ENCODE measurements at regions not wholly inside any gene's neighbourhood (a gene's known extent, or its start where the extent isn't known, plus 50 kb on each side); places are given as distances from the start of the nearest gene placed in this dataset.

DNA sequence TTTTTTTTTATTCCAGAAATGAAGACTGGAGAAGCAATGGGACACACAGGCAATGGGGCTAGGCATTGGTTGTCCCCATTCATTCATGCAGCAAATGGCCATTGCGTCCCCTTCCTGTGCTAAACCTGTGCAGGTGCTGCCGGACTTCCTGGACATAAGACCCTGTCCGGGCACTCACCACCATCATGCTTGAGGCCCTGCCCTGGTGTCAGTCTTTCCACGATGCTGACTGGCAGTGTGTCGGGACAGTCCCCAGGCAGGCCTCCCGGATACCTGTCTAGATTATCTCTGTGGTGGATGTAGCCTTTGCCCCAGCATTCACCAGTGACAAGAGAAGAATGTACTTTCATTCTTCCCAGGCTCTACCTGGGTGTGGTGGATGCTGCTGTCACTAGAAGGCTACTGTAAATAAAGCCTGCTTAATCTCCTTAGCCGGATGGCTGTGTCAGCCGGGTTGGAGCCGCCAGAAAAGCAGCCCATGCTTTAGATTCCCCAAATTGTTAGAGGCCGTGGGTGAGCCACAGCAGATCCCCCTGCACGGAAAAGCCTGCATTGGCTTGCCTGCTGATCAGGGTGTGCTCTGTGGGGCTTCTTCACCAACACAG, 94.5 kb upstream of the PARP11 start:
- no peak overlapping the region for H3K4me3 ChIP-seq
- no peak overlapping the region for H3K4me3 Mint-ChIP-seq
- H2AFZ ChIP-seq: no peak overlapping the region
- no peak for ATAC-seq
- no peak for DNase-seq (ENCODE audit: low spot score)
- H3K27ac ChIP-seq (ENCODE audit: low read depth): no peak overlapping the region
- no peaks in the 10 kb centered on the region for H3K36me3 Mint-ChIP-seq (ENCODE audit: low read depth)
- no peaks in the 10 kb centered on the region for H4K20me1 ChIP-seq (replicated peaks; ENCODE audit: insufficient read depth)
- no peaks in the 10 kb centered on the region for H3K9me2 ChIP-seq (ENCODE audit: insufficient read depth)
- no peaks in the 10 kb centered on the region for H3K79me2 ChIP-seq (replicated peaks; ENCODE audit: insufficient read depth)
- H3F3A ChIP-seq (replicated peaks; ENCODE audit: low read depth): no peaks in the 10 kb centered on the region
- H3K27me3 Mint-ChIP-seq (ENCODE audit: insufficient read depth, low read depth, poor library complexity): peaks cover 6% of the 10 kb centered on the region
- TF ChIP-seq, protein P1, sequence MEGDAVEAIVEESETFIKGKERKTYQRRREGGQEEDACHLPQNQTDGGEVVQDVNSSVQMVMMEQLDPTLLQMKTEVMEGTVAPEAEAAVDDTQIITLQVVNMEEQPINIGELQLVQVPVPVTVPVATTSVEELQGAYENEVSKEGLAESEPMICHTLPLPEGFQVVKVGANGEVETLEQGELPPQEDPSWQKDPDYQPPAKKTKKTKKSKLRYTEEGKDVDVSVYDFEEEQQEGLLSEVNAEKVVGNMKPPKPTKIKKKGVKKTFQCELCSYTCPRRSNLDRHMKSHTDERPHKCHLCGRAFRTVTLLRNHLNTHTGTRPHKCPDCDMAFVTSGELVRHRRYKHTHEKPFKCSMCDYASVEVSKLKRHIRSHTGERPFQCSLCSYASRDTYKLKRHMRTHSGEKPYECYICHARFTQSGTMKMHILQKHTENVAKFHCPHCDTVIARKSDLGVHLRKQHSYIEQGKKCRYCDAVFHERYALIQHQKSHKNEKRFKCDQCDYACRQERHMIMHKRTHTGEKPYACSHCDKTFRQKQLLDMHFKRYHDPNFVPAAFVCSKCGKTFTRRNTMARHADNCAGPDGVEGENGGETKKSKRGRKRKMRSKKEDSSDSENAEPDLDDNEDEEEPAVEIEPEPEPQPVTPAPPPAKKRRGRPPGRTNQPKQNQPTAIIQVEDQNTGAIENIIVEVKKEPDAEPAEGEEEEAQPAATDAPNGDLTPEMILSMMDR (conservative IDR thresholded peaks at IDR 0.05; ENCODE audit: low read depth in 2 of 2): no peak
- TF ChIP-seq NANOG (IDR thresholded peaks at IDR 0.05; ENCODE audit: borderline replicate concordance): no peak
- TF ChIP-seq EZH2phosphoT487 (IDR thresholded peaks at IDR 0.05; ENCODE audit: unreplicated experiment): no peak
- no peak for TF ChIP-seq JUNB (IDR thresholded peaks at IDR 0.05; ENCODE audit: unreplicated experiment)
- TF ChIP-seq, protein P2, sequence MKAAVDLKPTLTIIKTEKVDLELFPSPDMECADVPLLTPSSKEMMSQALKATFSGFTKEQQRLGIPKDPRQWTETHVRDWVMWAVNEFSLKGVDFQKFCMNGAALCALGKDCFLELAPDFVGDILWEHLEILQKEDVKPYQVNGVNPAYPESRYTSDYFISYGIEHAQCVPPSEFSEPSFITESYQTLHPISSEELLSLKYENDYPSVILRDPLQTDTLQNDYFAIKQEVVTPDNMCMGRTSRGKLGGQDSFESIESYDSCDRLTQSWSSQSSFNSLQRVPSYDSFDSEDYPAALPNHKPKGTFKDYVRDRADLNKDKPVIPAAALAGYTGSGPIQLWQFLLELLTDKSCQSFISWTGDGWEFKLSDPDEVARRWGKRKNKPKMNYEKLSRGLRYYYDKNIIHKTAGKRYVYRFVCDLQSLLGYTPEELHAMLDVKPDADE (IDR thresholded peaks at IDR 0.05): no peak
- TF ChIP-seq ZNF331 (CRISPR knock-in tag; IDR thresholded peaks at IDR 0.05; ENCODE audit: low read depth): no peak
- TF ChIP-seq, protein P3, sequence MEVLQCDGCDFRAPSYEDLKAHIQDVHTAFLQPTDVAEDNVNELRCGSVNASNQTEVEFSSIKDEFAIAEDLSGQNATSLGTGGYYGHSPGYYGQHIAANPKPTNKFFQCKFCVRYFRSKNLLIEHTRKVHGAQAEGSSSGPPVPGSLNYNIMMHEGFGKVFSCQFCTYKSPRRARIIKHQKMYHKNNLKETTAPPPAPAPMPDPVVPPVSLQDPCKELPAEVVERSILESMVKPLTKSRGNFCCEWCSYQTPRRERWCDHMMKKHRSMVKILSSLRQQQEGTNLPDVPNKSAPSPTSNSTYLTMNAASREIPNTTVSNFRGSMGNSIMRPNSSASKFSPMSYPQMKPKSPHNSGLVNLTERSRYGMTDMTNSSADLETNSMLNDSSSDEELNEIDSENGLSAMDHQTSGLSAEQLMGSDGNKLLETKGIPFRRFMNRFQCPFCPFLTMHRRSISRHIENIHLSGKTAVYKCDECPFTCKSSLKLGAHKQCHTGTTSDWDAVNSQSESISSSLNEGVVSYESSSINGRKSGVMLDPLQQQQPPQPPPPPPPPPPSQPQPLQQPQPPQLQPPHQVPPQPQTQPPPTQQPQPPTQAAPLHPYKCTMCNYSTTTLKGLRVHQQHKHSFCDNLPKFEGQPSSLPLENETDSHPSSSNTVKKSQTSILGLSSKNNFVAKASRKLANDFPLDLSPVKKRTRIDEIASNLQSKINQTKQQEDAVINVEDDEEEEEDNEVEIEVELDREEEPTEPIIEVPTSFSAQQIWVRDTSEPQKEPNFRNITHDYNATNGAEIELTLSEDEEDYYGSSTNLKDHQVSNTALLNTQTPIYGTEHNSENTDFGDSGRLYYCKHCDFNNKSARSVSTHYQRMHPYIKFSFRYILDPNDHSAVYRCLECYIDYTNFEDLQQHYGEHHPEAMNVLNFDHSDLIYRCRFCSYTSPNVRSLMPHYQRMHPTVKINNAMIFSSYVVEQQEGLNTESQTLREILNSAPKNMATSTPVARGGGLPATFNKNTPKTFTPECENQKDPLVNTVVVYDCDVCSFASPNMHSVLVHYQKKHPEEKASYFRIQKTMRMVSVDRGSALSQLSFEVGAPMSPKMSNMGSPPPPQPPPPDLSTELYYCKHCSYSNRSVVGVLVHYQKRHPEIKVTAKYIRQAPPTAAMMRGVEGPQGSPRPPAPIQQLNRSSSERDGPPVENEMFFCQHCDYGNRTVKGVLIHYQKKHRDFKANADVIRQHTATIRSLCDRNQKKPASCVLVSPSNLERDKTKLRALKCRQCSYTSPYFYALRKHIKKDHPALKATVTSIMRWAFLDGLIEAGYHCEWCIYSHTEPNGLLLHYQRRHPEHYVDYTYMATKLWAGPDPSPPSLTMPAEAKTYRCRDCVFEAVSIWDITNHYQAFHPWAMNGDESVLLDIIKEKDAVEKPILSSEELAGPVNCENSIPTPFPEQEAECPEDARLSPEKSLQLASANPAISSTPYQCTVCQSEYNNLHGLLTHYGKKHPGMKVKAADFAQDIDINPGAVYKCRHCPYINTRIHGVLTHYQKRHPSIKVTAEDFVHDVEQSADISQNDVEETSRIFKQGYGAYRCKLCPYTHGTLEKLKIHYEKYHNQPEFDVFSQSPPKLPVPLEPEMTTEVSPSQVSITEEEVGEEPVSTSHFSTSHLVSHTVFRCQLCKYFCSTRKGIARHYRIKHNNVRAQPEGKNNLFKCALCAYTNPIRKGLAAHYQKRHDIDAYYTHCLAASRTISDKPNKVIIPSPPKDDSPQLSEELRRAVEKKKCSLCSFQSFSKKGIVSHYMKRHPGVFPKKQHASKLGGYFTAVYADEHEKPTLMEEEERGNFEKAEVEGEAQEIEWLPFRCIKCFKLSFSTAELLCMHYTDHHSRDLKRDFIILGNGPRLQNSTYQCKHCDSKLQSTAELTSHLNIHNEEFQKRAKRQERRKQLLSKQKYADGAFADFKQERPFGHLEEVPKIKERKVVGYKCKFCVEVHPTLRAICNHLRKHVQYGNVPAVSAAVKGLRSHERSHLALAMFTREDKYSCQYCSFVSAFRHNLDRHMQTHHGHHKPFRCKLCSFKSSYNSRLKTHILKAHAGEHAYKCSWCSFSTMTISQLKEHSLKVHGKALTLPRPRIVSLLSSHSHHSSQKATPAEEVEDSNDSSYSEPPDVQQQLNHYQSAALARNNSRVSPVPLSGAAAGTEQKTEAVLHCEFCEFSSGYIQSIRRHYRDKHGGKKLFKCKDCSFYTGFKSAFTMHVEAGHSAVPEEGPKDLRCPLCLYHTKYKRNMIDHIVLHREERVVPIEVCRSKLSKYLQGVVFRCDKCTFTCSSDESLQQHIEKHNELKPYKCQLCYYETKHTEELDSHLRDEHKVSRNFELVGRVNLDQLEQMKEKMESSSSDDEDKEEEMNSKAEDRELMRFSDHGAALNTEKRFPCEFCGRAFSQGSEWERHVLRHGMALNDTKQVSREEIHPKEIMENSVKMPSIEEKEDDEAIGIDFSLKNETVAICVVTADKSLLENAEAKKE (CRISPR knock-in tag; IDR thresholded peaks at IDR 0.05): no peak
- no peak for TF ChIP-seq POLR2AphosphoS5 (IDR thresholded peaks at IDR 0.05; ENCODE audit: low read depth)
- TF ChIP-seq, protein P4, sequence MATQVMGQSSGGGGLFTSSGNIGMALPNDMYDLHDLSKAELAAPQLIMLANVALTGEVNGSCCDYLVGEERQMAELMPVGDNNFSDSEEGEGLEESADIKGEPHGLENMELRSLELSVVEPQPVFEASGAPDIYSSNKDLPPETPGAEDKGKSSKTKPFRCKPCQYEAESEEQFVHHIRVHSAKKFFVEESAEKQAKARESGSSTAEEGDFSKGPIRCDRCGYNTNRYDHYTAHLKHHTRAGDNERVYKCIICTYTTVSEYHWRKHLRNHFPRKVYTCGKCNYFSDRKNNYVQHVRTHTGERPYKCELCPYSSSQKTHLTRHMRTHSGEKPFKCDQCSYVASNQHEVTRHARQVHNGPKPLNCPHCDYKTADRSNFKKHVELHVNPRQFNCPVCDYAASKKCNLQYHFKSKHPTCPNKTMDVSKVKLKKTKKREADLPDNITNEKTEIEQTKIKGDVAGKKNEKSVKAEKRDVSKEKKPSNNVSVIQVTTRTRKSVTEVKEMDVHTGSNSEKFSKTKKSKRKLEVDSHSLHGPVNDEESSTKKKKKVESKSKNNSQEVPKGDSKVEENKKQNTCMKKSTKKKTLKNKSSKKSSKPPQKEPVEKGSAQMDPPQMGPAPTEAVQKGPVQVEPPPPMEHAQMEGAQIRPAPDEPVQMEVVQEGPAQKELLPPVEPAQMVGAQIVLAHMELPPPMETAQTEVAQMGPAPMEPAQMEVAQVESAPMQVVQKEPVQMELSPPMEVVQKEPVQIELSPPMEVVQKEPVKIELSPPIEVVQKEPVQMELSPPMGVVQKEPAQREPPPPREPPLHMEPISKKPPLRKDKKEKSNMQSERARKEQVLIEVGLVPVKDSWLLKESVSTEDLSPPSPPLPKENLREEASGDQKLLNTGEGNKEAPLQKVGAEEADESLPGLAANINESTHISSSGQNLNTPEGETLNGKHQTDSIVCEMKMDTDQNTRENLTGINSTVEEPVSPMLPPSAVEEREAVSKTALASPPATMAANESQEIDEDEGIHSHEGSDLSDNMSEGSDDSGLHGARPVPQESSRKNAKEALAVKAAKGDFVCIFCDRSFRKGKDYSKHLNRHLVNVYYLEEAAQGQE (IDR thresholded peaks at IDR 0.05; ENCODE audit: unreplicated experiment): no peak
- TF ChIP-seq STAT1 (IDR thresholded peaks at IDR 0.05; ENCODE audit: unreplicated experiment): no peak
- TF ChIP-seq EZH2 (IDR thresholded peaks at IDR 0.05; ENCODE audit: low read depth, unreplicated experiment): no peak
- TF ChIP-seq ZNF114 (CRISPR knock-in tag; IDR thresholded peaks at IDR 0.05): no peak
- no peak for TF ChIP-seq CREB1 (CRISPR knock-in tag; IDR thresholded peaks at IDR 0.05; ENCODE audit: low read depth)
- no peaks in the 10 kb centered on the region for H3K36me3 ChIP-seq (ENCODE audit: insufficient read depth)
- H3K4me1 ChIP-seq (ENCODE audit: insufficient read depth): no peaks in the 10 kb centered on the region
- H3K4me2 ChIP-seq: no peak overlapping the region
- H3K9me3 Mint-ChIP-seq: no peaks in the 10 kb centered on the region
- H3K4me1 Mint-ChIP-seq: peaks cover 12% of the 10 kb centered on the region
- no peak overlapping the region for H3K27ac Mint-ChIP-seq
- H3K27me3 ChIP-seq (ENCODE audit: insufficient read depth): no peaks in the 10 kb centered on the region

Measured in GM23338 (cell line).